Activated CD4-positive, alpha-beta T cell treated with anti-CD3 and anti-CD28 coated beads, Interleukin-10, Interleukin-2, amounts not matched to agents 100 ng/mL and 50 ng/mL, durations not matched to agents 16 hours and 8 hours (primary cell): ENCODE measurements at regions not wholly inside any gene's neighbourhood (a gene's known extent, or its start where the extent isn't known, plus 50 kb on each side); places are given as distances from the start of the nearest gene placed in this dataset.
A peak's percentile ranks its signal among the peaks of the same experiment; 100 is the strongest.
"Not testable (repeated sequence)": the region's sequence is repeated elsewhere in the genome, so short reads cannot be mapped to it uniquely, and the experiment has no call there.

Source experiments
- DNase-seq: peaks from one replicate; pipeline ENCODE4 v3.0.0-alpha.2; 2020

DNA sequence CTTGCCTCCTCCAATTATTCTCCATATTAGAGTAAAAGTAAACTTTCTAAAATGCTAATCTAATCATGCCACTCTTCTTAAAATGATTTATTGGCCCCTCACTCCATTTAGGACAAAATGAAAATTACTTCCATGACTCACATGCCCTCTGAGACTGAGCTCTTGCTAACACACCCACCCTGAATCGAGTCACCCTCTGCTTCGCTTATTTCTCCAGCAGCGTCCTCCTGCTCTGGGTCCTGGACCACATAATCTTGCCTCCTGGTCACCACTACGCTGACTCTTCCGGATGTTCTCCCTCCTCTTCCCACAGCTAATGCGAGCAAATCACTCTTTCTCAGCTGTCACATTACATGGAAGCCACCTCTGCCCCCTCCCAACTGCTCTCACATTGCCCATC lies 384.0 kb upstream of the FZD8 start:
- DNase-seq: no peak

DNA sequence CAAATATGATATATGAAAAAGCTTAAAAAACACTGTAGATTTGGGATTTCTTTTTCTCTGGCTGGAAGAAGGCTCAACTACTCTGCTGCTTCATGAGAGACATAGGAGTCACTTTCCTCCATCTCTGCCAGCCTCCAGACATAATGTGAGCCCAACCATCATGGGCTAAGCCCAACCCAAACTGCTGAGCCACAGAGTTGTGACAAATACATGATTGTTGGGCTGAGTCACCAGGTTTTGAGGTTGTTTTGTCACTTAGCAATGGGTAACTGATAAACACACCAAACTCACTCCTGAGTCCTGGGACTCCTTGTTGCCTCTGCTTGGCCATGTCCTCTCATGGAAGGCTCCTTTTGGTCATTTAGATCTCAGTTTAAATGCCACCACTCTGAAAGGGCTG lies 381.8 kb upstream of the FZD8 start:
- peak; percentile 4 for DNase-seq

DNA sequence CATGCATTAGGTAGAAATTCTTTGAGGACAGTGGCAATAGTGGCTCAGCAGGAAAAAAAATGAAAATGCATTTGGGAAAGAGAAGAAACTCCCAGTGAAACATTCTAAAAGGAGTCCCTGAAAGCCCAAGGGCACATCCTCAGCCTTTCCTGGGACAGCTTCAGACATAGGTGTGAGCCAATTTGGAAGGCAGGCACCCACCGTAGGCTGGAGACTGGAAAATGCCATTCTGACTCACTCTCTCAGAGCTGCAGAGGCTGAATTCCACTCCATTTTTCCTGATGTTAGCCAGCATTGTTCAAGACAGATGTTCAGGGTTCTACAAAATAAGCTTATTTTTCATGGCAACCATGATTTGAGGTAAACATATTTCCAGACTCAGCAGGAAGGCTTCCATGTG lies 379.0 kb upstream of the FZD8 start:
- DNase-seq: no peak

DNA sequence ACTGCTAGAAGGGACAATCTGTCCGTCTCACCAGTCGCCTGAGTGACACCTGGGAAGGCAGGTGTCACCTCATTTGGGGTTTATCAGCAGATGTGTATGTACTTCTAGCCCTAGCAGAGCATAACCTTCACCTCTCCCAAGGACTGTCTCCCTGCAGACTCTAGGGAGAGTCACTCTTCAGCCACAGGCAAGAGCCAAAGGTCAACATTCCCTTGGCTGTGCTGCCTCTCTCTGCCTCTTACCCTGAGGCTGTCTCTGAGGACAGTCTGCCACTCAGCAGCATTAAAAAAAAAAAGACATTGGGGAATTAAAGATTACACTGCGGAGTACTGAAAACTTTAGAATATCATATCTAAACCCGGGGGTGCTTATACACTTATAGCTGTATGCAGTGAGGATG lies 377.7 kb upstream of the FZD8 start:
- no peak for DNase-seq

DNA sequence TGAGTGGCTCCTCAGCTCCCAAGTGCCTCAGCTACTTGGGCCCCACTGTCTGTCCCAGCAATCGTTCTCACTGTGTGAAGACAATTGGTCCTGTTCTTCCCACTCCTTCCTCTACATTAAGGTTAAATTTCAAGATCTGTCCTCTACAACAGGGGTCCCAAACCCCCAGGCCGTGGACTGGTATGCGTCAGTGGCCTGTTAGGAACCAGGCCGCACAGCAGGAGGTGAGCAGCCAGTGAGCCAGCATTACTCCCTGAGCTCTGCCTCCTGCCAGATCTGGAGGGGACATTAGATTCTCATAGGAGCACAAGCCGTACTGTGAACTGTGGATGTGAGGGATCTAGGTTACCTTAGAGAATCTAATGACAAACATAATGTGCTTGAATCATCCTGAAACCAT lies 376.9 kb upstream of the FZD8 start:
- DNase-seq: no peak

DNA sequence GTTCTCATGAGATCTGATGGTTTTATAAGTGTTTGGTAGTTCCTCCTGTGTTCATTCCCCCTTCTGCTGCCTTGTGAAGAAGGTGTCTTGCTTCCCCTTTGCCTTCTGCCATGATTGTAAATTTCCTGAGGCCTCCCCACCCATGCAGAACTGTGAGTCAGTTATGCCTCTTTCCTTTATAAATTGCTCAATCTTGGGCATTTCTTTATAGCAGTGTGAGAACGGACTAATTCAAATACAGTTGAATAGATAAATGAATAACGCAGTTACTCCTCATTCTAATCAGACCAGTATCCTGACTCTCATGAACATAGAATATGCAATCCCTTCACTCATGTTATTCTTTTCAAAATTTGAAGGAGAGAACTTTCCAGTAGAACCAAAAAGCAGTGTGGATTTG lies 375.0 kb upstream of the FZD8 start:
- no peak for DNase-seq

DNA sequence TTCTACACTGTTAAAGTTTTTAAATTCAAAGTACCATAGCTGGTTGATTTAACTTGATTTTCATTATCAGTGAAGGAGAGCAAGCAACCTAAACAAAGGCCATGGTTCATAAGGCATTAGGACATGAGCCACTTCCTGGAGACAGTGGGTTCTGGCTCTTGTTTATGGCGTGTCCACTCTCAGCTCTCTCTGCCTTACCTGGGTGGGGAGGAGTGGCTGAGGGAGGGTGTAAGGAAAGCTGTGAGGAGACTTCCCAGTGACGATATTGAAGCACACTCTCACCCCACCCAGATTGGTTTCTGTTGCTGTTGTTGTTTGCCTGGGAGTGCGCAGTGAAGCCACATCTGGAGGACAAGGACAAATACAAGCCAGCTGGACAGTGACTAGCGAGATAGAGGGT lies 365.3 kb upstream of the FZD8 start:
- no peak for DNase-seq

DNA sequence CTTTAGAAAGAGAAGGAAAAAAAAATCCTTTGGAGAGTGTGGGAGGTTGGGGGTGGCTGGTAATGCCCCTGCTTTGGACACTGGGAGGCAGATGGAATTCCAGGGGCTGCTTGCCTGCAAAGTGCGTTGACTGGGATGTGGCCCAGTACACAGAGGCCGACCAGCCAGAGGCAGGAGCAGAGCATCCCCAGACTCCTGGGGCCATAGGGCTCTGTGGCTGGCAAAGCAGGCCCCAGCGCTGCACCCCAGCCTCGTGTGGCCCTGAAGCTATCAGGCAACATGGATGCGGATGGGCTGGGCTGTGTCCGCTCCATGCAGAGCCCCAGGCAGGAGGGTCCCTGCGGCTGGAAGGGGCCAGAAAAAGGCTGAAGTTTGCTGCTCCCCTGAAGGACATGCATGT lies 361.6 kb upstream of the FZD8 start:
- DNase-seq: no peak

DNA sequence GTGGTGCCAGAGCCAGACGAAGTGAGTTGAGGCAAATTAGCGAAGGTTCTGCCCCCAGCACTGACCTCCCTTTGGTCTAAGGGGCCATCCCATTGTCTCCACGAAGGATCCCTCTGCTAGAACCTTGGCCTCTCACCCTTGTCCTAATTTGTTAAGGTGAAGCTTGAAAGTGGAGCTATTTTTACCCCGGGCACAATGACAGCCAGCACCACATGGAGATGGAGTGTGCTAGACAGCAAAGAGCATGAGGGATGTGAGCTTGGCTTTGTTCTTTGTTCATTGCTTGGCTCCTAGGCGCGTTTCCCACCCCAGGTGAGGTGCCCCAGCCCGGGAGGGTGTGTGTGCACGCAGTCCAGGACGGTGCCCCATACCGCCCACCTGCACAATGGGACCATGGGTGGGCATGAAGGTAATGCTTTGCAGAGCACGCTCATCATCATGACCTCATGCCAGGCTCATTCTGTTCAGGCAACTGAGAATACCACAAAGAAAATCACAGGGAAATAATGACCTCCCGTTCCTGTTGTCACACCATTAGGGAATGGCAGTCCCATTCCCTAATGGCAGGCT lies 361.0 kb upstream of the FZD8 start:
- DNase-seq: no peak

DNA sequence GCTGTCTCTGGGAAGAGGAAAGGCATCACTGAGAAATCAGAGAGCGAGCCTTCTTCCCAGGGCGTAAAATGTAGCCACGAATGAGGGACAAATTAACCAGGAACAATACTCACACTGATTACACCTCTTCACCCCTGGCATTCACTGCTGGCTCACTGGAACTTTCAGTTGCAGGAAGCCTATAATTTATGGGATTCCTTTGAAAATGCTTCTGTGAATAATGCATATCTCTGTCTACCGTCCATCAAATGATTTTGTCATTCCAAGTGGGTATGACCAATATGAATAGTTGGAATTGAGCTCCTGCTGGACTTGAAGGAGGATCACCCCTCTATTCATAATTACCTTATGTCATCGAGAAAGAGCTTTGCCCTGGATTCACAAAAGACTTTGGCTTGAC lies 360.3 kb upstream of the FZD8 start:
- no peak for DNase-seq

DNA sequence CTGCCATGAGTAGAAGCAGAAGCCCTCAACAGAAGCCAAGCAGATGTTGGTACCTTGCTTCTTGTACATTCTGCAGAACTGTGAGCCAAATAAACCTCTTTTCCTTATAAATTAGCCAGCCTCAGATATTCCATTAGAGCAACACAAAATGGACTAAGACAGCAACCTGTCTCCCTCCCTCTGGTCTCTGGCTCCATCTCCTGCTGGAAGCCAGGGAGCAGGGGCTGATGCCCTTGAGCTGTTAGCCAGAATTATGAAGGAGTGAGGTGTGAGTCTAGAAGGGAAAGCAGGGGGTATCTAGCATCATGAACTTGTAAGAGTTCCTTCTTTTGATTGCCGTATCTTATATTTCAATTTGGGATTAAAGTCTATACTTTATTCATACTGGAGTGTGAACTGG lies 358.7 kb upstream of the FZD8 start:
- DNase-seq: not testable (repeated sequence)

DNA sequence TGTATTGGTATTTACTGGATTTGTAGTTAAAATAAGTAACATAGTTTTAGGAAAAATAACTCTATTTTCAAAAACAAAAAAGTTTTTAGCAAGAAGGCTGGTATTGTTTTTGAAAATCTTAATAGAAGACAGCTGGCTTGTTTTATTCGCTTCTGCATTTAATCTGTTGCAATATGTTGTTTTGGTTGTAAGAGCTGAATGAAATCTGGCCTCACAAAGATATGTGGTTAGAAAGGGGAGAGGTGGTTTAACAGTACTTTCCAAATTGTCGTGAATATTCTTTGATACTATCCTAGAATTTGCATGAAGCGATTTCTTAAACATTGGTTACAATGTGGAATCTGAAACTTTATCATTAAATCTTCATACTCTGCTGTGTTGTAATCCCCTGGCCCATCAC lies 355.9 kb upstream of the FZD8 start:
- DNase-seq: no peak

DNA sequence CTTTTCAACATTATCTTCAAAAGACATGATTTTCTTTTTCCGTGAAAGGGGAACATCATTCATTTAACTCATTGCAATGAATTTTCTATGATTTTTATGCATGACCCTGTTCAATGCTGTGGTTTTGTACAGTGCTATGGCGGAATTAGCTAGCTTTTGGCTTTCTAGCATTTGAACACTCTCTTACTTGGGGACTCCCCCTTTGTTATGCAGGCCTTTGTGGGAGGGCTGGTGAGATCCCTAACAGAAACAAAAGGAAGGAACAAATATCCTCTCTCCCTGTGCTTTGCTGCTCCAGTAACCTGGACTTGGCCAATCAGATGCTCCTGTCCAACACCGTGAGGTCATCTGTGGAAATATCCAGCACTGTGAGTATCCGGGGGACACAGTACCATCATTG lies 353.4 kb upstream of the FZD8 start:
- DNase-seq: no peak

DNA sequence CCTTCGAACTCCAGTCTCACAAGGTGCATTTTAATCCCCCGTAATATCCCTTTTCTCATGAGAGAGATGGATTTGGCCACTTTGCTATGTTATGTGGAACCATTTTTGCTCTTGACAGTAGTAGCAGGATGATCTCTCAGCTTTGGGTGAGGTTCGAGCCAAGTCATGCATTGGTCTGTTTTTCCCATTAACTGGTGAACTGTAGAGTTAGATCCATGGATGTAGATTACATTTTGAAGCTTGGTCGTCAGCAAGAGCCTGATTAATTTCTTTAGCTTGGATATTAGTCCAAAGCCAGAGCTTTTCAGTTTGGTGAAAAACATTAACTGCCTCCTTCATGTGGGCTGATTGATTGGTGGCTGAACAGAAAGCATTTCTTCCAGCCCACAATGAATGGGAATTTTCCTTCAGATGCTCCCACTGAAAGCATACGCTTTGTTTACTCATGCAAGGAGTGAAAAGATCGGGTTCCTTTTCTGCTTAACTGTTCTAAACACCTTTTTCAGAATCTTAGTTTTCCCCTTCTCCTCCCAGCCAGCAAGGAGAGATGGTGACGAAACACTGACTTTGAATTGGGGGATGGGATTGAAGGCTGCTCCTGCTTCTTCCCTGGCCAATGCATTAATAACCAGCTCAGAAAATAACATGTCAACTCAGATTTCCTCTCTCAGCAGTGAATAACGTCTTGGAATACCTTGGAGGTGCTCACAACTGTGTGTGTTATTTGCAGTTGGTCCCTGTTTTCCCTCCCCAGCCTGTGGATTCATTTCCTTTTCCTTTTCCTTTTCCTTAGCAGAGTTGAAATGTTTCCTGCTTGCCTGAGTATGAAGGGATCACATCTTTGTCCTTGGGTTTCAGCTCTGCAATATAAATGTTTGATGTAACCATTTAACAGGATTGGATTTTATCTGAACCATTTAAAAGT lies 351.8 kb upstream of the FZD8 start:
- DNase-seq: no peak

DNA sequence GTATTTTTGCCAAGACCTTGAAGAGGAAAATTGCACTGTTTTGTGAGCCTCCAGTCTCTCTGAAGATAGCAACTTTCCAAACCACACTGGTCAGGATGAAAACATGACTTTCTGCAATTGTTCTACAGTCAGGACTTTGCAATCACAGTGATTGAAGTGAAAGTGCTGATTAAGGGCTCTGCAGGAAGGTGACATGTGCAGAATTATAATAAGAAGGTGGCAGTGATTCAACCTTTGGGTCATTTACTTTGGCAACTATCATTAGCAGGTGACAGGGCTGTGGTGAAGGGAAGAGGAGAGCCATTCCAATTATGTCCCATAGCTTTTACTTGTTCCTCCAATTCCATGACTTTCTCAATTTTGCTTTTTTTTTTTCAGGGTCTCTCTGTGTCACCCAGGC lies 350.0 kb upstream of the FZD8 start:
- no peak for DNase-seq

DNA sequence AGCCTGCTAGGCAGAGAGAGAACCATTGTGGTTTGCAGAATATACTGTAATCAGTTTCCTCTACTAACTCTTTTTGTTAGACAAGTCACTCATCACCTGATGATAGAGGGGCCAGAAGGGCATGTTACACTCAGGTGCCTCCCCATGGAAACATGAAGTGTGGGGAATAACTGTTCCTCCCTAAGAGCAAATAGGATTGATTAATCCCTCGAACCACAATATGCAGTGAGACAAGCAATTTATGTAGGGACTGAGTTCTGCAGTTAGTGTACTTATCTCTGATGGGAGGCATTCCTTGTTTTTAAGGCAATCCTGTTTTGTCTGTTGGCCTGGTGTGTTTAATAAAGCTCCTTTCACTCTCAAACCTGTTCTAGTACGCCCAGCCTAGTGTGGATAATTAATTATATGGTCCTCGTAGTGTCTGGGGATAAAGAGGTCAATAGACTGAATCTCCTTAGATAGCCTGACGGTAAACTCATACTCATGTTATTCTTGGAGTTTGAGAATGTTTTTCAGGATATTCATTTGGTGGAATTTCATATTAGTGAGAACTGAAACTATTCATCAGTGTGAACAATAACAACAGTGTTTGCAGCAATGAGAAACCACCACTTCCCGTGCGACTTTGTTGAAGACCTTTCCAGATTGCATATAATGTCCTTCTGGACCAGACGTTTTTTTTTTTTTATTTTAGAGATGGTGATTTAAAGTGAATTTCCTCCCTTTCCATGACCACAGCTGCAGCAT lies 344.8 kb upstream of the FZD8 start:
- no peak for DNase-seq

DNA sequence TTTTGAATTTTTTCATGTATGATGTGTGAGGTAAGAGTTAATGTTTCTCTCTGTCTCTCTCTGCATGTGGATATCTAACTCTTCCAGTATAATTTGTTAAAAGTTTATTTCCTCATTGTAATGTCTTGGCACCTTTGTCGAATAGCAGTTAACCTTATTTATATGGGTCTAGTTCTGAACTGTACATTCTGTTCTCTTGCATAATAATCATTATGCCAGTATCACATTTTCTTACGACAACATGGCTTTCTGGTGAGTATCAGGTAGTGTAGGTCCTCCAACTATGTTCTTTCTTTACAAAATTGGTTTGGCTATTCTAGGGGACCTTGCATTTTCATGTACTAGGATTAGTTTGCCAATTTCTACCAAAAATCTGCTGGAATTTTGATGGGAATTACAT lies 337.0 kb upstream of the FZD8 start:
- no peak for DNase-seq

DNA sequence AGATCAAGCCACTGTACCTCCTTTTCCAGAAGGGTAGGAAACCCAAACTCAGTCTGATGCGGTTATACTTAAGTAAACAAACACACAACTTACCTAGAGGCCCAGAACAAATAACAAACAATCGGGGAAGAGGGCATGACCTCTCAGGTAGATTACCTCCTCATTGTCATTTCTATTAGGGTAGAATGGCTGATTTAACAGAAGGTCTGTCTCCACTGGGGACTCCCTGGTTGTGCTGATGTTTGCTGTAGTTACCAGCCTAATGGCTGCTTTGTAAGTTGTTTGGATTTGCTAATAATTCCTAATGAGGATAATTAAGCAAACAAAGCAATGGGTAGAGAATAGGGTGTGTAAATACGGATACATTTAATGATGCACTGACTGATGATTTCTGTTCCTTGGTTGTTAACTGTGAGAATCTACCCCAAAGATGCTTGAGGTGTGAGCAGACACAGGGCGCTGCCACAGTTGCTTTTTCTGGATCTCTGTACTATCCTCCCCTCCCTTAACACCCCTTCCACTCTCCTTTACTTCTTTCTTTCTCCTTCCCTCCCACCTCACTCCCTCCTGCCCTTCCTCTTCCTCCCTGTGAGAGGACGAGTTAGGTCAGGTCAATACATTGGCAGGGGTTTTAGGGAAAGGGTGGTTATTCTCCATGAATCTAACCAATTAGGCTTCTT lies 332.0 kb upstream of the FZD8 start:
- DNase-seq: not testable (repeated sequence)

DNA sequence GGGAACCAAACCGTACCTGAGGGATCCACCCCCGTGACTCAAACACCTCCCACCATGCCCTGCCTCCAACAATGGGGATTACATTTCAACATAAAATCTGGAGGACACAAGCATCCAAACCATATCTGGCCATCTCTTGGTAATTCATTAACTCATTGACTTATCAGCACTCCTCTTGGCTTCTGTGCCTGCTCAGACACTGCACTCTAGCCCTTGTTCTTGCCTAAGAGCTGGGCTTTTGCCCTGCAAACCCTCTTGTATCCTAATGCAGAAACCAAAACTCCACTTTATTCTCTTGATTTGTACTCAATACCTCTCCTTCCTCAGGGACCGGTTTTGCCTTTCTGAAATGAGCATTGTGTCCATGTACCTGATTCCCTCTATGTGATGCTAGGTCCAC lies 330.2 kb upstream of the FZD8 start:
- no peak for DNase-seq

DNA sequence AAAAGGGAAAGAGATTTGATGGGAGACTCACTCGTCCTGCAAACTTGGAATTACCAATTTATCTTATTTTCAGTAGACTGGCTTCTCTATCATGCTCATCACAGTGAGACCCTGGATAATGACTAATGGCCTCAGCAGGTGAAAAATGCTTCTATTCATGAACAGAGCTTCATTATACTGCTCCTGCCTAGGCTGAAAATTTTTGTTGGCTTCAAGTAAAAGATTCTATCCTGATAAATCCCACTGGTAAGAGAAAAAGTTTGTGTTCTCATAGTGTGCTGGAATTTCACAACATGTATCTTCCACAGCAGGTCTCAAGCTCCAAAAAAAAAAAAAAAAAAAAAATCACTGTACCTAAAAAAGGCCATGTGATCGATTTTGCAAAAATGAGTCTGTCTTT lies 329.3 kb upstream of the FZD8 start:
- no peak for DNase-seq

DNA sequence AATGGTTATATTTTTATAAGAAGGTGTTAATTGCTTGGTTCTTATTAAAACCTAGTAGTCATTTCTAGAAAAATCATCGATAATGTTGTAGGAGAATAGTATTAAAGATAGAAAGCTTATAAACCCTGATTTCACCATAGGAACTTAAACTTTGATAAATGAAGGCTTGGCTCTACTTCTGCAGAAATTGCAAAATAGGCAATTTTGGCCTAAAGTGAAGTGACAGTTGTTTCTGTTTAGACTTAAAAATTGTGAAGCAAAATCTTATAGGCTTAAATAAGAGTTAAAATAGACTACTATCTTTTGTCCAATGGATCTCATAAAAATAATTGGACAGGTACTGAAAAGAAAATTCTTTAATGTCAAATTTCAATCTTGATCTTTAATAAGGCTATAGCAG lies 321.6 kb upstream of the FZD8 start:
- DNase-seq: no peak

DNA sequence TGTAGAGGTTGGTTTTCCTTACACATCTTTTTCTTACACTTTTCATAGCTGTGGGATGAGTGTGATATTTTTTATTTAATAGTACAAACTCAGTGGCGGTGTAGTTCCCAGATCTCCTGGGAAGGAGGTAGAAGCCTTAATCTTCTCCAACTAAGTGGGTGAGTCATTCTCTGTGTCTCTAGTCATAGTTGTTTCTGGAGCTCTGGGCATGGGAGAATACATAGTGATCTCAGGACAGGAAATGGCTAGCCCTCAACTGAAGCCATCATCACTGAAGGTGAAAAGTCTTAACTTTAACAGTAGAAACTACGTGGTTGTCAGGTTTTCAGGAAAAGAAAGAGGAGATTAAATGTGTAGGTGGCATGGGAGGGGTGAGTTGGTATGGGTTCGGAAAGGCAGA lies 319.4 kb upstream of the FZD8 start:
- no peak for DNase-seq

DNA sequence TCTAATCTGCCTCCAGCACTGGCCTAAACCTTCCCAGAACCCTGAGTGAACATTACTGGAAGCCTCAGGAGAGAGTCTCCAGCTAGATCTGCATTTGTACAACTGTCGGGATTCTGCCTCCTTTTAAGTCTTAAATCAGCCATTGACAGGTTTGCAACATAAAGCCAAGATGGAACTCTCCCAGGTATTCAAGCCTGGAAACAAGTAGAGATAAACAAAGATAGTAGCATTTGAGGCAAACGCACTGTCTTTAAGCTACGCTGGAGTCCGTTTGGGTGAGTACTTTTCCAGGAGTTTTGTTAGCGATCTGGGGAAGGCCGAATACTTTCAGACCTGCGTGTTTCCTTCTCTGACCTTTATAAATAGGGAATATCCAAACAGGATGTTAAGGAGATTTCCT lies 317.2 kb upstream of the FZD8 start:
- no peak for DNase-seq

DNA sequence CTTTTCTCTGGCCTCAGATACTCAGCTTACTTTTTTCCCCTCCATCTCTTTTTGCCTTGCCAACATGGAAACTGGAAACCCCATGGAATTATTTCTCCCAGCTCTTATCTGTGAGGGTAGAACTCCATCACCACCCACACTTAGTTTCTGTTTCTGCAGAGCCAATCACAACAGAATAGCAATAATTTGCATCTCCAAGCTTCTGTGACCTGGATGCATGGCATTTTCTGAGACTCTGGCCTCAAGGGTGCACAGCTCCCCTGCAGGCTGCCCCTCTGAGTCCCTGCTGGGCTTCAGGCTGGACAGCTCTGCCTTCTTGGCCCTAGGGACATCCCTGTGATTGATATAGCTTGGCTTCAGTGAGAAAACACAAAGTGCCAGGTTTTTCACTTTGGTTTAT lies 316.5 kb upstream of the FZD8 start:
- not testable (repeated sequence) for DNase-seq
